D721Med (cell line): ENCODE measurements at regions not wholly inside any gene's neighbourhood (a gene's known extent, or its start where the extent isn't known, plus 50 kb on each side); places are given as distances from the start of the nearest gene placed in this dataset.

ENCODE experiments used
- DNase-seq: peaks from one replicate; pipeline ENCODE4 v3.0.0; 2011; ENCODE audit warnings: low spot score; ENCODE audit not compliant: insufficient read length
- FAIRE-seq: peaks from 2 replicates; lab custom pipeline; 2011; peaks lifted over from hg19 to GRCh38; lab: Jason Lieb, UNC
- TF ChIP-seq, protein P1 (sequence below): IDR thresholded peaks from 2 replicates; pipeline ENCODE4 v1.5.1; 2012; ENCODE audit warnings: mild to moderate bottlenecking, control low read depth; ENCODE audit not compliant: insufficient read depth; ENCODE audit errors: missing control alignments

DNA sequence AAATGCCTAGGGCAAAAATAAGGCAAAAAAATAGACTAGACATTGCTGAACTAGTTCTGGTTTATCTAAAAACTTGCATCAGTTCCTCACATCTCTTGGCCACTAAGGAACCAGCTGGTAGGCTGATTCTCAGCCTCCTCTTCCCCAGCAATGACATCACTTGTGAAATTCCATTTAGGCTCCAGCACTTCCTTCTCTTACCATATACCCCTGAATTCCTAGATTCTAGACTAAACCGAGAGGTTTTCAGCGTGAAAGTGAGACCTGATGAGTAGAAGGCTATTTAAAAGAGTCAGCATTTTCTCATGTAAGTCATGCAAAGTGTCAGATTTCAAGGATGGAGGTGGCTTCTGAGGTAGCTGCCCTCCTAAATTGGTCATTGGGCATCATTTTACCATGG is 247.1 kb upstream of the CDIN1 start:
- no peak for DNase-seq
- FAIRE-seq, result no peak
- TF ChIP-seq, protein P1, sequence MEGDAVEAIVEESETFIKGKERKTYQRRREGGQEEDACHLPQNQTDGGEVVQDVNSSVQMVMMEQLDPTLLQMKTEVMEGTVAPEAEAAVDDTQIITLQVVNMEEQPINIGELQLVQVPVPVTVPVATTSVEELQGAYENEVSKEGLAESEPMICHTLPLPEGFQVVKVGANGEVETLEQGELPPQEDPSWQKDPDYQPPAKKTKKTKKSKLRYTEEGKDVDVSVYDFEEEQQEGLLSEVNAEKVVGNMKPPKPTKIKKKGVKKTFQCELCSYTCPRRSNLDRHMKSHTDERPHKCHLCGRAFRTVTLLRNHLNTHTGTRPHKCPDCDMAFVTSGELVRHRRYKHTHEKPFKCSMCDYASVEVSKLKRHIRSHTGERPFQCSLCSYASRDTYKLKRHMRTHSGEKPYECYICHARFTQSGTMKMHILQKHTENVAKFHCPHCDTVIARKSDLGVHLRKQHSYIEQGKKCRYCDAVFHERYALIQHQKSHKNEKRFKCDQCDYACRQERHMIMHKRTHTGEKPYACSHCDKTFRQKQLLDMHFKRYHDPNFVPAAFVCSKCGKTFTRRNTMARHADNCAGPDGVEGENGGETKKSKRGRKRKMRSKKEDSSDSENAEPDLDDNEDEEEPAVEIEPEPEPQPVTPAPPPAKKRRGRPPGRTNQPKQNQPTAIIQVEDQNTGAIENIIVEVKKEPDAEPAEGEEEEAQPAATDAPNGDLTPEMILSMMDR, result no peak

DNA sequence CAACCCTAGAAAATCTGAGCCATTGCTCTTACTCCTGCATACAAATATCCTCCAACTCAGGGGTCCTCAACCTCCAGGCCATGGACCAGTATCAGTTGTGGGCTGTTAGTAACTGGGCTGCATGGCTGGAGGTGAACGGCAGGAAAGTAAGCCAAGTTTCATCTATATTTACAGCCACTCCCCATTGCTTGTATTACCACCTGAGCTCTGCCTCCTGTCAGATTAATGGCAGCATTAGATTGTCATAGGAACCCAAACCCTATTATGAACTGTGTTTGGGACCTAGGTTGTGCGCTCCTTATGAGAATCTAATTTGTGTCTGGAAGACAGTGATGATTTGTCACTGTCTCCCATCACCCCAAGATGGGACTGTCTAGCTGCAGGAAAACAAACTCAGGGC is 246.5 kb upstream of the CDIN1 start:
- TF ChIP-seq, protein P1, result no peak
- FAIRE-seq (no peak), DNase-seq (no peak)

DNA sequence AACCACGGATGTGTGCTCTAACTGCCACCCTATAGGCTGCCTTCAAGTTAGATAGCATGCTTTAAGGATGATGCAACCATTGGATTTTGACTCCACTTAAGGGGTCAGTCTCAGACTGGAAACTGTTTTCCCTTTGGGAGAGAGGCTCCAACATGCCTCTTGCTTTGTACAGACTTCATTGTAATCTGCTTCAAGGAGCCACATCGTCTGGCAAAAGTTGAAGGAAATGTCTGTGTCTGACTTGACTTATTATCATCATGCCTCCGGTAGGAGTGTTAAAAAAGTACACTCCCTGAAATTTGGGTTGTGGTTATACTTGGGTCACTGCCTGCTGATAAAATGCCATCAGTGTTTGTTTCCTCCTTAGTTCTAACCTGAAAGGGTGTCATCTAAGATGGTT is 245.4 kb upstream of the CDIN1 start:
- TF ChIP-seq, protein P1, result no peak
- FAIRE-seq (no peak), DNase-seq (no peak)

DNA sequence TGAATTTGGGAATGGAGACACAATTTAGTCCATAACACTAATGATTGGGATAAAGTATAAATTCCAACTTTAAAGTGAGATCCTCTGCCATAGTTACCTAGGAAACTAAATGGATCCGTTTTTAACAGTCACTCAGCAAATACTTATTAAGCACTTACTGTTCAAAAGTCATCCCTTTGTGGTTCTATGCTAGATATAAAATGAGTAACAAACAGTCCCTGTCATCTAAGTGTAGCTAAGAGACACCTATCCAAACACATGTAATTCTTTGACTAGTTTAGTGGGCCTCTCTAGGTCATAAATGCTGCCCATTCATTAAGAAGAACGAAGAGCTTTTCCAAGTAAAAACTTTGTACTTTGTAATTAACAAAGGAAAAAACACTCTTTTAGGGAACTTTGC is 244.2 kb upstream of the CDIN1 start:
- DNase-seq, result no peak
- TF ChIP-seq, protein P1, result no peak
- no peak for FAIRE-seq

DNA sequence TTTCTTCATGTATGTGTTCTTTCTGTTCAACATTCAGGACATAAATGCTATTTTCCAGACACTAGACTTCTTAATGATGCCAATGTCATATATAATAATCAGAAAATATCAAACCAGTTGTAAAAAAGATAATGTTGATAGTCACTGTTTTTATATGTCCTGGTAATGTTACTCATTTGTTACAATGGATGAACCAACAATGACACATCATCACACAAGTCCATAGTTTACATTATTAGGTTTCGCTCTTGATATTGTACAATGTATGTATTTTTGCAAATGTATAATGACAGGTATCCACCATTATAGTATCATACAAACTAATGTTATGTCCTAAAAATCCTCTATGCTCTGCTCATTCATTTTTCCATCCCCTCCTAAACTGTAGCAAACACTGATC is 243.8 kb upstream of the CDIN1 start:
- TF ChIP-seq, protein P1, result no peak
- DNase-seq (no peak), FAIRE-seq (no peak)

DNA sequence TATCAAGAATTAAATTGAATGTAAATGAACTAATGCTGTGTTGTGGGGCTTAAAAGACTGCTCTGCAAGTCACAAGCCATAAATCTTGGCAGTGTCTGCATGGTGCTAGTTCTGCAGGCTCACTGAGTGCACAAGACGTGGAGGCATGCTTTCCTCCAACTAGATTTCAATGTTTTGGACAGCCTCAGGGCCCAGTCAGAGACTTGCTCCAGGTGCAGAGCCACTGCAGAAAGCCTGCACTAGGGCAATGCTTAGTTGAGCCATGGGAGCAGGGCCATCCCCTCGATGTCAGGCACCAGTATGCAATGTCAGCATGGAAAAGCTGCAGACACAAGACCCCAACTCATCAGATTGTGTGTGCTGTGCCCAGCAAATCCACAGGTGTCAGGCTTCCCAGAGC is 234.5 kb upstream of the CDIN1 start:
- DNase-seq (no peak), FAIRE-seq (no peak)
- TF ChIP-seq, protein P1, result no peak

DNA sequence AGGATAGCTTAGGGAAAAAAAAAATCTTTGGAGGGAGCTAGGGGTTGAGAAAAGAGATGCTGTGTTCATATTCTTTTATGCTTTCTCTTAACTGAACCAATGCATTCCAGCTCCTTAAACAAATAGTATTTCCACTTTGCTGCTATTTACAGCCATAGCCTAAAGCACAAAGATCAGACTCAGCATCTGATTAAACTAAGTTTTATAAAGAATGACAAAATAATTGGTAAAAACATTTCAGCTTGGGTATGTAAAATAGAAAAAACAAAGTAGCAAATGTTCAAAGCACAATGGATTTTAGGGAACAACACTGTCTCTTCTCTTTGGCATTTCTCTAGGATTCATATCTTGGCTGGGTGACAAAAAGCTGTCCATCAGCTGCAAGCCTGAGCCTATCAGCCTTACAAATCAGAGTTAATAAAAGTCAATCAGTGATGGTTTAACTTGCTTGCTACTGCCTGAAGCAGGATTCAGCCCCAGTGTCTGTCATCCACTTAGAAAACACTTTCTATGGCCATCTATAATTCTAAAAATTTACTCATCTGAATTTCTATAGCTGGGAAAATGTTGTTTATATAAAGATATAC is 232.1 kb upstream of the CDIN1 start:
- DNase-seq (no peak), FAIRE-seq (no peak)
- TF ChIP-seq, protein P1, result no peak
